ENCODE measurements at regions not wholly inside any gene's neighbourhood (a gene's known extent, or its start where the extent isn't known, plus 50 kb on each side); places are given as distances from the start of the nearest gene placed in this dataset.

GRCh38 chr18:28541276-28541930, 364.5 kb upstream of the CDH2 start:
- ChIA-PET CTCF (no interaction called here), POLR2A (no interaction called here)

GRCh38 chr18:28529644-28530043, 352.7 kb upstream of the CDH2 start:
- CTCF ChIA-PET = no interaction called here
- POLR2A ChIA-PET = no interaction called here

GRCh38 chr18:28526196-28526595, 349.3 kb upstream of the CDH2 start:
- CTCF ChIA-PET = no interaction called here
- POLR2A ChIA-PET = no interaction called here

- ChIA-PET POLR2A (no interaction called here), CTCF (no interaction called here)
Measured at GRCh38 chr18:28523758-28524475, 347.0 kb upstream of the CDH2 start.

- CTCF ChIA-PET = no interaction called here
- POLR2A ChIA-PET = no interaction called here
Measured at GRCh38 chr18:28522236-28522635, 345.3 kb upstream of the CDH2 start.

GRCh38 chr18:28519997-28520396, 343.1 kb upstream of the CDH2 start:
- CTCF ChIA-PET = no interaction called here
- POLR2A ChIA-PET = no interaction called here

GRCh38 chr18:28514699-28515098, 337.8 kb upstream of the CDH2 start:
- ChIA-PET CTCF (no interaction called here), POLR2A (no interaction called here)

GRCh38 chr18:28512357-28512756, 335.4 kb upstream of the CDH2 start:
- ChIA-PET POLR2A (no interaction called here), CTCF (no interaction called here)

- CTCF ChIA-PET = no interaction called here
- POLR2A ChIA-PET = no interaction called here
Measured at GRCh38 chr18:28511413-28511821, 334.5 kb upstream of the CDH2 start.

GRCh38 chr18:28510210-28510609, 333.3 kb upstream of the CDH2 start:
- ChIA-PET POLR2A (no interaction called here), CTCF (interaction anchor here (0.6 kb wide), 1 partner anchor 10 kb away, joined by 3 read pairs; no protein-coding TSS in a partner anchor)

GRCh38 chr18:28504066-28504465, 327.1 kb upstream of the CDH2 start:
- CTCF ChIA-PET = no interaction called here

GRCh38 chr18:28494151-28494550, 317.2 kb upstream of the CDH2 start:
- POLR2A ChIA-PET = no interaction called here
- CTCF ChIA-PET = no interaction called here

More at GRCh38 chr18:28504066-28504465, 327.1 kb upstream of the CDH2 start:
- POLR2A ChIA-PET = no interaction called here

GRCh38 chr18:28485918-28486317, 309.0 kb upstream of the CDH2 start:
- POLR2A ChIA-PET = no interaction called here
- CTCF ChIA-PET = no interaction called here

GRCh38 chr18:28485210-28485801, 308.4 kb upstream of the CDH2 start:
- CTCF ChIA-PET = no interaction called here

GRCh38 chr18:28478531-28478930, 301.6 kb upstream of the CDH2 start:
- CTCF ChIA-PET = no interaction called here
- POLR2A ChIA-PET = no interaction called here

More at GRCh38 chr18:28485210-28485801, 308.4 kb upstream of the CDH2 start:
- POLR2A ChIA-PET = no interaction called here

- CTCF ChIA-PET = no interaction called here
- POLR2A ChIA-PET = no interaction called here
Measured at GRCh38 chr18:28476302-28476701, 299.4 kb upstream of the CDH2 start.

- ChIA-PET CTCF (no interaction called here), POLR2A (no interaction called here)
Measured at GRCh38 chr18:28469946-28470345, 293.0 kb upstream of the CDH2 start.

- CTCF ChIA-PET = no interaction called here
- POLR2A ChIA-PET = no interaction called here
Measured at GRCh38 chr18:28468901-28469300, 292.0 kb upstream of the CDH2 start.

- ChIA-PET CTCF (no interaction called here), POLR2A (no interaction called here)
Measured at GRCh38 chr18:28466204-28466603, 289.3 kb upstream of the CDH2 start.

- CTCF ChIA-PET = no interaction called here
- POLR2A ChIA-PET = no interaction called here
Measured at GRCh38 chr18:28459587-28459986, 282.7 kb upstream of the CDH2 start.

GRCh38 chr18:28458751-28459150, 281.8 kb upstream of the CDH2 start:
- ChIA-PET CTCF (interaction anchor here (1.4 kb wide), 1 partner anchor 10 kb away, joined by 3 read pairs; no protein-coding TSS in a partner anchor), POLR2A (no interaction called here)

- POLR2A ChIA-PET = no interaction called here
- CTCF ChIA-PET = interaction anchor here (1.4 kb wide), 1 partner anchor 9 kb away, joined by 3 read pairs; no protein-coding TSS in a partner anchor
Measured at GRCh38 chr18:28457784-28458183, 280.9 kb upstream of the CDH2 start.
